ENCODE measurements at regions not wholly inside any gene's neighbourhood (a gene's known extent, or its start where the extent isn't known, plus 50 kb on each side); places are given as distances from the start of the nearest gene placed in this dataset.

GRCh38 chr10:121417298-121417697 is 180.9 kb downstream of the FGFR2 start:
- no peak overlapping the region for H3K27ac ChIP-seq (ENCODE audit: low read depth, low read length)
- H3K4ac ChIP-seq (ENCODE audit: low read depth, low read length) = no peak overlapping the region
- H3K79me2 ChIP-seq (ENCODE audit: control insufficient read depth, insufficient read depth, low read length, poor library complexity) = no peaks in the 10 kb centered on the region
- H3K4me2 ChIP-seq (ENCODE audit: low read length) = no peak overlapping the region
- no peaks in the 10 kb centered on the region for H3K79me1 ChIP-seq (ENCODE audit: low read length)
- no CpG with 5 or more reads among the region's 2 CpGs for WGBS (ENCODE audit: extremely low coverage, insufficient coverage, insufficient read length)
- H3K14ac ChIP-seq (ENCODE audit: low read length) = no peak overlapping the region
- H3K9ac ChIP-seq (ENCODE audit: low read length) = no peak overlapping the region
- H3K4me3 ChIP-seq (ENCODE audit: low read depth, low read length) = no peak overlapping the region
- H4K8ac ChIP-seq (ENCODE audit: low read depth, low read length) = no peak overlapping the region
- H2BK120ac ChIP-seq (ENCODE audit: insufficient read depth, low read length, poor library complexity) = no peak overlapping the region
- H3K18ac ChIP-seq (ENCODE audit: low read length) = no peak overlapping the region
- no peaks in the 10 kb centered on the region for H3K4me1 ChIP-seq (ENCODE audit: control insufficient read depth in 1 of 2, insufficient read depth in 2 of 2, low read length in 2 of 2)
- no peaks in the 10 kb centered on the region for H3K36me3 ChIP-seq (ENCODE audit: control insufficient read depth in 1 of 2, insufficient read depth in 2 of 2, low read length in 2 of 2)
- no peak for DNase-seq
- no peak overlapping the region for H4K91ac ChIP-seq (ENCODE audit: low read depth, low read length)
- H3K9me3 ChIP-seq (ENCODE audit: insufficient read depth, low read depth, low read length) = peaks cover 1% of the 10 kb centered on the region
- no peak overlapping the region for H2AK5ac ChIP-seq (ENCODE audit: low read length)
- no peak overlapping the region for H3K23ac ChIP-seq (ENCODE audit: low read length)
- no peak overlapping the region for H4K12ac ChIP-seq (ENCODE audit: low read depth, low read length)
- no peak overlapping the region for H2BK5ac ChIP-seq (ENCODE audit: low read depth, low read length, poor library complexity)
- no peaks in the 10 kb centered on the region for H3K27me3 ChIP-seq (ENCODE audit: insufficient read depth, low read length)
- no peak overlapping the region for H2AFZ ChIP-seq (ENCODE audit: insufficient read depth, low read length, poor library complexity)
- no peak overlapping the region for H2BK12ac ChIP-seq (ENCODE audit: low read length)

- no peak overlapping the region for H3K4me2 ChIP-seq (ENCODE audit: low read length)
- DNase-seq = peak; percentile 35 to 51
- H2AK5ac ChIP-seq (ENCODE audit: low read length) = no peak overlapping the region
- H2BK12ac ChIP-seq (ENCODE audit: low read length) = no peak overlapping the region
- no peak overlapping the region for H4K12ac ChIP-seq (ENCODE audit: low read depth, low read length)
- no peak overlapping the region for H2BK5ac ChIP-seq (ENCODE audit: low read depth, low read length, poor library complexity)
- no peak overlapping the region for H3K23ac ChIP-seq (ENCODE audit: low read length)
- no peaks in the 10 kb centered on the region for H3K79me2 ChIP-seq (ENCODE audit: control insufficient read depth, insufficient read depth, low read length, poor library complexity)
- H3K4ac ChIP-seq (ENCODE audit: low read depth, low read length) = no peak overlapping the region
- H2BK120ac ChIP-seq (ENCODE audit: insufficient read depth, low read length, poor library complexity) = no peak overlapping the region
- H3K4me3 ChIP-seq (ENCODE audit: low read depth, low read length) = no peak overlapping the region
- no CpG with 5 or more reads among the region's 1 CpG for WGBS (ENCODE audit: extremely low coverage, insufficient coverage, insufficient read length)
- no peak overlapping the region for H2AFZ ChIP-seq (ENCODE audit: insufficient read depth, low read length, poor library complexity)
- no peaks in the 10 kb centered on the region for H3K36me3 ChIP-seq (ENCODE audit: control insufficient read depth in 1 of 2, insufficient read depth in 2 of 2, low read length in 2 of 2)
- H4K8ac ChIP-seq (ENCODE audit: low read depth, low read length) = no peak overlapping the region
- H3K27ac ChIP-seq (ENCODE audit: low read depth, low read length) = no peak overlapping the region
- no peaks in the 10 kb centered on the region for H3K4me1 ChIP-seq (ENCODE audit: control insufficient read depth in 1 of 2, insufficient read depth in 2 of 2, low read length in 2 of 2)
- no peak overlapping the region for H3K18ac ChIP-seq (ENCODE audit: low read length)
- no peaks in the 10 kb centered on the region for H3K79me1 ChIP-seq (ENCODE audit: low read length)
- H3K9me3 ChIP-seq (ENCODE audit: insufficient read depth, low read depth, low read length) = peaks cover 1% of the 10 kb centered on the region
- H3K9ac ChIP-seq (ENCODE audit: low read length) = no peak overlapping the region
- H3K27me3 ChIP-seq (ENCODE audit: insufficient read depth, low read length) = no peaks in the 10 kb centered on the region
- no peak overlapping the region for H4K91ac ChIP-seq (ENCODE audit: low read depth, low read length)
- no peak overlapping the region for H3K14ac ChIP-seq (ENCODE audit: low read length)
Measured at GRCh38 chr10:121418126-121418777, 180.0 kb downstream of the FGFR2 start.

- no peak overlapping the region for H2AFZ ChIP-seq (ENCODE audit: insufficient read depth, low read length, poor library complexity)
- H3K4me3 ChIP-seq (ENCODE audit: low read depth, low read length) = no peak overlapping the region
- no peak overlapping the region for H4K8ac ChIP-seq (ENCODE audit: low read depth, low read length)
- H3K27ac ChIP-seq (ENCODE audit: low read depth, low read length) = no peak overlapping the region
- H3K9me3 ChIP-seq (ENCODE audit: insufficient read depth, low read depth, low read length) = no peaks in the 10 kb centered on the region
- H3K79me1 ChIP-seq (ENCODE audit: low read length) = no peaks in the 10 kb centered on the region
- H2BK120ac ChIP-seq (ENCODE audit: insufficient read depth, low read length, poor library complexity) = no peak overlapping the region
- no peak overlapping the region for H3K4me2 ChIP-seq (ENCODE audit: low read length)
- no peak overlapping the region for H2BK5ac ChIP-seq (ENCODE audit: low read depth, low read length, poor library complexity)
- H3K14ac ChIP-seq (ENCODE audit: low read length) = no peak overlapping the region
- no peaks in the 10 kb centered on the region for H3K79me2 ChIP-seq (ENCODE audit: control insufficient read depth, insufficient read depth, low read length, poor library complexity)
- no peak for DNase-seq
- H3K4me1 ChIP-seq (ENCODE audit: control insufficient read depth in 1 of 2, insufficient read depth in 2 of 2, low read length in 2 of 2) = no peaks in the 10 kb centered on the region
- no peak overlapping the region for H3K18ac ChIP-seq (ENCODE audit: low read length)
- no peaks in the 10 kb centered on the region for H3K36me3 ChIP-seq (ENCODE audit: control insufficient read depth in 1 of 2, insufficient read depth in 2 of 2, low read length in 2 of 2)
- H3K23ac ChIP-seq (ENCODE audit: low read length) = no peak overlapping the region
- no CpG with 5 or more reads among the region's 3 CpGs for WGBS (ENCODE audit: extremely low coverage, insufficient coverage, insufficient read length)
- no peaks in the 10 kb centered on the region for H3K27me3 ChIP-seq (ENCODE audit: insufficient read depth, low read length)
- H4K12ac ChIP-seq (ENCODE audit: low read depth, low read length) = no peak overlapping the region
- no peak overlapping the region for H2BK12ac ChIP-seq (ENCODE audit: low read length)
- no peak overlapping the region for H4K91ac ChIP-seq (ENCODE audit: low read depth, low read length)
- H2AK5ac ChIP-seq (ENCODE audit: low read length) = no peak overlapping the region
- H3K4ac ChIP-seq (ENCODE audit: low read depth, low read length) = no peak overlapping the region
- no peak overlapping the region for H3K9ac ChIP-seq (ENCODE audit: low read length)
Measured at GRCh38 chr10:121420006-121420405, 178.2 kb downstream of the FGFR2 start.

- H3K4ac ChIP-seq (ENCODE audit: low read depth, low read length) = no peak overlapping the region
- H2BK12ac ChIP-seq (ENCODE audit: low read length) = no peak overlapping the region
- H3K79me2 ChIP-seq (ENCODE audit: control insufficient read depth, insufficient read depth, low read length, poor library complexity) = no peaks in the 10 kb centered on the region
Measured at GRCh38 chr10:121422096-121422495, 176.1 kb downstream of the FGFR2 start.

More at GRCh38 chr10:121422096-121422495, 176.1 kb downstream of the FGFR2 start:
- H3K9ac ChIP-seq (ENCODE audit: low read length) = no peak overlapping the region
- H3K36me3 ChIP-seq (ENCODE audit: control insufficient read depth in 1 of 2, insufficient read depth in 2 of 2, low read length in 2 of 2) = no peaks in the 10 kb centered on the region
- no peak overlapping the region for H3K14ac ChIP-seq (ENCODE audit: low read length)
- H3K79me1 ChIP-seq (ENCODE audit: low read length) = no peaks in the 10 kb centered on the region
- H3K23ac ChIP-seq (ENCODE audit: low read length) = no peak overlapping the region
- no peak overlapping the region for H3K27ac ChIP-seq (ENCODE audit: low read depth, low read length)
- H4K91ac ChIP-seq (ENCODE audit: low read depth, low read length) = no peak overlapping the region
- H2BK5ac ChIP-seq (ENCODE audit: low read depth, low read length, poor library complexity) = no peak overlapping the region
- DNase-seq = no peak
- peak overlapping the region; percentile 13 for H3K4me3 ChIP-seq (ENCODE audit: low read depth, low read length)
- H3K27me3 ChIP-seq (ENCODE audit: insufficient read depth, low read length) = no peaks in the 10 kb centered on the region
- H3K9me3 ChIP-seq (ENCODE audit: insufficient read depth, low read depth, low read length) = no peaks in the 10 kb centered on the region
- H2AFZ ChIP-seq (ENCODE audit: insufficient read depth, low read length, poor library complexity) = no peak overlapping the region
- no peak overlapping the region for H4K8ac ChIP-seq (ENCODE audit: low read depth, low read length)
- H3K4me2 ChIP-seq (ENCODE audit: low read length) = no peak overlapping the region
- no peaks in the 10 kb centered on the region for H3K4me1 ChIP-seq (ENCODE audit: control insufficient read depth in 1 of 2, insufficient read depth in 2 of 2, low read length in 2 of 2)
- H2AK5ac ChIP-seq (ENCODE audit: low read length) = no peak overlapping the region
- H4K12ac ChIP-seq (ENCODE audit: low read depth, low read length) = no peak overlapping the region
- H3K18ac ChIP-seq (ENCODE audit: low read length) = no peak overlapping the region
- H2BK120ac ChIP-seq (ENCODE audit: insufficient read depth, low read length, poor library complexity) = no peak overlapping the region
- no CpG with 5 or more reads among the region's 7 CpGs for WGBS (ENCODE audit: extremely low coverage, insufficient coverage, insufficient read length)

Data from trophoblast cell (in vitro differentiated cells and primary cell).